DOHH2 (cell line): ENCODE measurements at regions not wholly inside any gene's neighbourhood (a gene's known extent, or its start where the extent isn't known, plus 50 kb on each side); places are given as distances from the start of the nearest gene placed in this dataset.

Experiments used
- CTCF ChIP-seq: fragments of 200-600 bp; sonication (generic); IDR thresholded peaks from one replicate; pipeline ENCODE4 v1.5.1; 2014; ENCODE audit warnings: antibody characterized with exemption, mild to moderate bottlenecking, low read depth, low read length; ENCODE audit not compliant: poor library complexity, severe bottlenecking
- EZH2phosphoT487 ChIP-seq: fragments of 200-600 bp; sonication (generic); IDR thresholded peaks from 2 replicates; pipeline ENCODE4 v1.6.1; 2017; ENCODE audit warnings: borderline replicate concordance, mild to moderate bottlenecking, antibody characterized with exemption, low read length, moderate library complexity, mixed read lengths

DNA sequence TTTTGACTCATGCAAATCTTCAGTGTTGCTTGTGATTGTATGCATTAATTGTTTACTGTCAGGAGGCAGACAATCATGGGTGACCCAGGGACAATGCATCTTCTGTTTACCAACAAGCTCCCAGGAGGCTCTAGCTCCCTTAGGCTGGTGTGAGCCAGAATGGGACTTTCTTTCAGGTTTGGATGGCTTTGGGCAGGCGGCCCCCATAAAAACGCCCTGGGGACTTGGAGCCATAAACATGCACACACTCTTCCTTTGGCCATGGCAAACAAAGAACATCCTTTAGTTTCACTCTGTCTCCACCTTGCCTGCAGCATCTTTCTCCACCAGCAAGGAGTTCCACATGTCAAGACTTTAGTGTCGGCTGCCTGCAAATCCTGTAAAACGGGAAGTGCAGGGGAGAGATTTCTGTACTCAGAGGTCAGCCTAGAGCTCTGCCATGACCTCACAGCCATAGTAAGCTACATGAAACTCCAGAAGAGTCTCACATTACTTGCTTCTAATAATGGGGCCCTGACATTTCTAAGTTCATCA is 127.6 kb downstream of the MAP3K7 start:
- TF ChIP-seq CTCF (no peak), EZH2phosphoT487 (no peak)
